Hepatocyte (in vitro differentiated cells): ENCODE measurements at regions not wholly inside any gene's neighbourhood (a gene's known extent, or its start where the extent isn't known, plus 50 kb on each side); places are given as distances from the start of the nearest gene placed in this dataset.

ENCODE experiments used
- EZH2 ChIP-seq: fragments of 200-600 bp; sonication (generic); IDR thresholded peaks from 2 replicates; pipeline ENCODE4 v1.6.1; 2016; ENCODE audit warnings: antibody characterized with exemption, mild to moderate bottlenecking, borderline replicate concordance
- EZH2phosphoT487 ChIP-seq: fragments of 200-600 bp; sonication (generic); IDR thresholded peaks from one replicate; pipeline ENCODE4 v1.6.1; 2018; ENCODE audit warnings: antibody characterized with exemption, mild to moderate bottlenecking, low read depth, moderate library complexity; ENCODE audit not compliant: unreplicated experiment, severe bottlenecking
- TF ChIP-seq, protein P1 (sequence below): fragments of 200-600 bp; sonication (generic); IDR thresholded peaks from 2 replicates; pipeline ENCODE4 v1.5.1; 2016; ENCODE audit warnings: antibody characterized with exemption, mild to moderate bottlenecking; ENCODE audit not compliant: poor library complexity

DNA sequence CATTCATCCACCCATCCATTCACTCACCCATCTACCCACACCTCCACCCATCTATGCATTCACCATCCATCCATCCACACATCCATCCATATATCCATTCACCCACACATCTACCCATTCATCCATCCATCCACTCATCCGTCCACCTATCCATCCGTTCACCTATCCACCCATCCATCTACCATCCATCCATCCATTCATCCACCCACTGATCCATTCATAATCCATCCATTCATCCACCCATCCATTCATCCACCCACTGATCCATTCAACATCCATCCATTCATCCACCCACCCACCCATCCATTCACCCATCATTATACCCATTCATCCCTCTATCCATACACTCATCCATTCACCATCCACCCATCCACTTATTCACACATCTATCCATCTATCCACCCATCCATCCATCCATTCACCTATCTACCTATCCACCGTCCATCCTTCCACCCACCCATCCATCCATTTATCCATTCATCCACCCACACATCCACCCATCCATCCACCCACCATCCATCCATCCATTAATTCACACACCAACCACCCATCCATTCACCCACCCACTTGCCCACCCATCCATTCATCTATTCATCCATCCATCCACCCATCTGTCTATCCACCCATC lies 336.5 kb upstream of the IRX4 start:
- TF ChIP-seq EZH2 (no peak), EZH2phosphoT487 (no peak)
- TF ChIP-seq, protein P1, sequence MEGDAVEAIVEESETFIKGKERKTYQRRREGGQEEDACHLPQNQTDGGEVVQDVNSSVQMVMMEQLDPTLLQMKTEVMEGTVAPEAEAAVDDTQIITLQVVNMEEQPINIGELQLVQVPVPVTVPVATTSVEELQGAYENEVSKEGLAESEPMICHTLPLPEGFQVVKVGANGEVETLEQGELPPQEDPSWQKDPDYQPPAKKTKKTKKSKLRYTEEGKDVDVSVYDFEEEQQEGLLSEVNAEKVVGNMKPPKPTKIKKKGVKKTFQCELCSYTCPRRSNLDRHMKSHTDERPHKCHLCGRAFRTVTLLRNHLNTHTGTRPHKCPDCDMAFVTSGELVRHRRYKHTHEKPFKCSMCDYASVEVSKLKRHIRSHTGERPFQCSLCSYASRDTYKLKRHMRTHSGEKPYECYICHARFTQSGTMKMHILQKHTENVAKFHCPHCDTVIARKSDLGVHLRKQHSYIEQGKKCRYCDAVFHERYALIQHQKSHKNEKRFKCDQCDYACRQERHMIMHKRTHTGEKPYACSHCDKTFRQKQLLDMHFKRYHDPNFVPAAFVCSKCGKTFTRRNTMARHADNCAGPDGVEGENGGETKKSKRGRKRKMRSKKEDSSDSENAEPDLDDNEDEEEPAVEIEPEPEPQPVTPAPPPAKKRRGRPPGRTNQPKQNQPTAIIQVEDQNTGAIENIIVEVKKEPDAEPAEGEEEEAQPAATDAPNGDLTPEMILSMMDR: no peak
